ENCODE measurements at regions not wholly inside any gene's neighbourhood (a gene's known extent, or its start where the extent isn't known, plus 50 kb on each side); places are given as distances from the start of the nearest gene placed in this dataset.
A peak's percentile ranks its signal among the peaks of the same experiment; 100 is the strongest.

GRCh38 chr12:107329569-107330324, 236.4 kb upstream of the CRY1 start:
- FAIRE-seq (no peak), ATAC-seq (no peak), DNase-seq (ENCODE audit: low spot score) (no peak)
- Histone ChIP-seq H4K20me1 (ENCODE audit: insufficient read depth, low read length) (no peaks in the 10 kb centered on the region), H3K4me1 (ENCODE audit: insufficient read depth, low read length) (peaks cover 8% of the 10 kb centered on the region; the same call in 1 of the 2 replicates), H3K36me3 (replicated peaks in 1 of 2; ENCODE audit: control insufficient read depth in 1 of 2, insufficient read depth in 2 of 2, low read length in 2 of 2) (no peaks in the 10 kb centered on the region; a peak in 1 of 5 replicates), H3K79me2 (ENCODE audit: insufficient read depth, low read length) (peaks cover 7% of the 10 kb centered on the region), H3K4me3 (replicated peaks in 1 of 3; ENCODE audit: insufficient read depth in 1 of 3, low read depth in 2 of 3, low read length in 3 of 3) (no peak overlapping the region), H3K9ac (ENCODE audit: insufficient read depth, low read depth, low read length) (no peak overlapping the region), H2AFZ (ENCODE audit: low read length) (no peak overlapping the region), H3K9me3 (ENCODE audit: low read length) (no peaks in the 10 kb centered on the region), H3K4me2 (ENCODE audit: low read depth, low read length) (no peak overlapping the region), H3K27me3 (ENCODE audit: control insufficient read depth in 1 of 2, insufficient read depth in 2 of 2, low read length in 2 of 2) (no peaks in the 10 kb centered on the region), H3K27ac (ENCODE audit: extremely low read length, insufficient read depth, low read length) (no peak overlapping the region)
- 74% methylated on average over 1 of the region's 1 CpG for WGBS (ENCODE audit: low lambda C conversion rate)
- in situ Hi-C loops (cut with HindIII; ENCODE audit: extremely low pct_ligation_motif_present, low pct_unique_long_range_greater_than_20kb) (no loop called here), intact Hi-C loops (cut with micrococcal nuclease; ENCODE audit: unreplicated experiment) (no loop called here)
- CTCF ChIA-PET (ENCODE audit: low intra/inter-chr PET ratio, low total read pairs) = no interaction called here
- POLR2A ChIA-PET = no interaction called here
- TF ChIP-seq ZMYM3 (CRISPR knock-in tag; IDR thresholded peaks at IDR 0.05) (0 out of 2 replicates have a peak, but pooled peaks have one; percentile 24), SMARCC2 (IDR thresholded peaks at IDR 0.05) (no peak)
- no TSS peak for BruUV-seq (replicated peaks)

DNA sequence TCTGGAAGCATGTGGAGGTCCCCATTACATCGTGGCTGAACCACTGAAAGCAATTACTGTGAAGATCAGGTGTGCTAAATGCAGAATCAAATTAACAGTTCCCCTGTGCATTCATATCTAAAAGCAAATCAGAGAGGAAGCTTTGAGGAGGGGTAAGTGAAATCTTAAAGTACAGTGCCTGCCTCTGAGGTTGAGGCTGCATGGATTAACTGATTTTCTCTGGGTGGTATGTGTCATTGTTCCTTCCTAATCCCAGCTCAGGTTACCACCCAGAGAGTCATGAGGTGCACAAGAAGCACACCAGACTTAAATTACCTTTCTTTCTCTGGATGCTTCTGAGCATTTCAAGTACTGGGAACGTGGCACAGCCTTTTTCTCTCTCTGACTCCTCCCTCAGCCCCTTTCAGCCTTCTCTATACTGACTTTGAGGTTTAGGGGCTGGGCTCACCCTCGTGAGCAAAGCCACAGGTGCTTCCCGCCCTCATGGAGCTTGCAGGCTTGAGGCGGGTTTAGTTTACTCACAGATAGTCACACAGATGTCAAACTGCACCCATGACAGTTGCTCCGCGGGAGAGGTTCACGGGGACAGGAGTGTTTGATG, 237.6 kb upstream of the CRY1 start:
- ChIA-PET CTCF (ENCODE audit: low intra/inter-chr PET ratio, low total read pairs) (no interaction called here), POLR2A (no interaction called here)
- H2AFZ ChIP-seq (ENCODE audit: low read length) = no peak overlapping the region
- peaks cover 8% of the 10 kb centered on the region; the same call in 1 of the 2 replicates for H3K4me1 ChIP-seq (ENCODE audit: insufficient read depth, low read length)
- no peak overlapping the region for H3K4me3 ChIP-seq (replicated peaks in 1 of 3; ENCODE audit: insufficient read depth in 1 of 3, low read depth in 2 of 3, low read length in 3 of 3)
- WGBS (ENCODE audit: low lambda C conversion rate) = 56% methylated on average over 5 of the region's 8 CpGs
- H4K20me1 ChIP-seq (ENCODE audit: insufficient read depth, low read length) = no peaks in the 10 kb centered on the region
- H3K9me3 ChIP-seq (ENCODE audit: low read length) = no peaks in the 10 kb centered on the region
- intact Hi-C loops (cut with micrococcal nuclease; ENCODE audit: unreplicated experiment) = no loop called here
- in situ Hi-C loops (cut with HindIII; ENCODE audit: extremely low pct_ligation_motif_present, low pct_unique_long_range_greater_than_20kb) = no loop called here
- no peak overlapping the region for H3K27ac ChIP-seq (ENCODE audit: extremely low read length, insufficient read depth, low read length)
- BruUV-seq (replicated peaks) = no TSS peak
- DNase-seq (ENCODE audit: low spot score) = no peak
- no peaks in the 10 kb centered on the region for H3K27me3 ChIP-seq (ENCODE audit: control insufficient read depth in 1 of 2, insufficient read depth in 2 of 2, low read length in 2 of 2)
- peaks cover 4% of the 10 kb centered on the region for H3K79me2 ChIP-seq (ENCODE audit: insufficient read depth, low read length)
- H3K4me2 ChIP-seq (ENCODE audit: low read depth, low read length) = no peak overlapping the region
- H3K9ac ChIP-seq (ENCODE audit: insufficient read depth, low read depth, low read length) = no peak overlapping the region
- no peak for ATAC-seq
- FAIRE-seq = no peak
- no peaks in the 10 kb centered on the region; a peak in 1 of 5 replicates for H3K36me3 ChIP-seq (replicated peaks in 1 of 2; ENCODE audit: control insufficient read depth in 1 of 2, insufficient read depth in 2 of 2, low read length in 2 of 2)
- TF ChIP-seq BRCA1 (CRISPR knock-in tag; IDR thresholded peaks at IDR 0.05) (no peak), MTA1 (CRISPR knock-in tag; IDR thresholded peaks at IDR 0.05; ENCODE audit: borderline replicate concordance) (no peak), ZNF720 (CRISPR knock-in tag; IDR thresholded peaks at IDR 0.05) (no peak), ZNF235 (CRISPR knock-in tag; IDR thresholded peaks at IDR 0.05; ENCODE audit: borderline replicate concordance) (no peak), FOXK2 (IDR thresholded peaks at IDR 0.05) (no peak), PAWR (CRISPR knock-in tag; IDR thresholded peaks at IDR 0.05; ENCODE audit: borderline replicate concordance) (no peak), IKZF1 (IDR thresholded peaks at IDR 0.05) (no peak), ZFP41 (CRISPR knock-in tag; IDR thresholded peaks at IDR 0.05; ENCODE audit: borderline replicate concordance) (no peak), ZNF33B (CRISPR knock-in tag; IDR thresholded peaks at IDR 0.05) (no peak), CENPT (CRISPR knock-in tag; IDR thresholded peaks at IDR 0.05; ENCODE audit: low read depth) (no peak), ZNF570 (CRISPR knock-in tag; IDR thresholded peaks at IDR 0.05; ENCODE audit: borderline replicate concordance) (no peak), DDIT3 (CRISPR knock-in tag; IDR thresholded peaks at IDR 0.05) (no peak)
- TF ChIP-seq, protein P1, sequence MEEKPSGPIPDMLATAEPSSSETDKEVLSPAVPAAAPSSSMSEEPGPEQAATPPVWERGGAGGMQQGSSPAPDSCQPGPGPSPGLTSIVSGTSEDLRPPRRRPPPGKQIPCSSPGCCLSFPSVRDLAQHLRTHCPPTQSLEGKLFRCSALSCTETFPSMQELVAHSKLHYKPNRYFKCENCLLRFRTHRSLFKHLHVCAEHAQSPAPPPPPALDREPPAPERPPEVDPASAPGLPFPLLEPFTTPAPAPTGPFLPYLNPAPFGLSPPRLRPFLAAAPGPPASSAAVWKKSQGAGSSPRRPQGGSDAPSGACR (CRISPR knock-in tag; IDR thresholded peaks at IDR 0.05) = no peak
- TF ChIP-seq, protein P2, sequence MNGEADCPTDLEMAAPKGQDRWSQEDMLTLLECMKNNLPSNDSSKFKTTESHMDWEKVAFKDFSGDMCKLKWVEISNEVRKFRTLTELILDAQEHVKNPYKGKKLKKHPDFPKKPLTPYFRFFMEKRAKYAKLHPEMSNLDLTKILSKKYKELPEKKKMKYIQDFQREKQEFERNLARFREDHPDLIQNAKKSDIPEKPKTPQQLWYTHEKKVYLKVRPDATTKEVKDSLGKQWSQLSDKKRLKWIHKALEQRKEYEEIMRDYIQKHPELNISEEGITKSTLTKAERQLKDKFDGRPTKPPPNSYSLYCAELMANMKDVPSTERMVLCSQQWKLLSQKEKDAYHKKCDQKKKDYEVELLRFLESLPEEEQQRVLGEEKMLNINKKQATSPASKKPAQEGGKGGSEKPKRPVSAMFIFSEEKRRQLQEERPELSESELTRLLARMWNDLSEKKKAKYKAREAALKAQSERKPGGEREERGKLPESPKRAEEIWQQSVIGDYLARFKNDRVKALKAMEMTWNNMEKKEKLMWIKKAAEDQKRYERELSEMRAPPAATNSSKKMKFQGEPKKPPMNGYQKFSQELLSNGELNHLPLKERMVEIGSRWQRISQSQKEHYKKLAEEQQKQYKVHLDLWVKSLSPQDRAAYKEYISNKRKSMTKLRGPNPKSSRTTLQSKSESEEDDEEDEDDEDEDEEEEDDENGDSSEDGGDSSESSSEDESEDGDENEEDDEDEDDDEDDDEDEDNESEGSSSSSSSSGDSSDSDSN (CRISPR knock-in tag; IDR thresholded peaks at IDR 0.05) = no peak
